Endothelial cell of umbilical vein (primary cell): ENCODE measurements at regions not wholly inside any gene's neighbourhood (a gene's known extent, or its start where the extent isn't known, plus 50 kb on each side); places are given as distances from the start of the nearest gene placed in this dataset.

ENCODE experiments used
- BruUV-seq: library from RNA; stranded (reverse); fragments of 400-500 nt; replicated peaks from 2 replicates; lab custom pipeline; 2021; lab: Mats Ljungman, UMichigan
- CTCF ChIA-PET: fragments of 300-600, 350-600 bp; sonication (Branson Sonifier 250); formaldehyde crosslinking; loops from one replicate; lab custom pipeline; 2021; ENCODE audit warnings: antibody characterized with exemption, inconsistent platforms; lab: Charles Lee
- POLR2A ChIA-PET: fragments of 300-600, 350-600 bp; sonication (Branson Sonifier 250); formaldehyde crosslinking; loops from one replicate; lab custom pipeline; 2021; ENCODE audit warnings: antibody characterized with exemption, inconsistent platforms; lab: Charles Lee
- DNase-seq: peaks from one replicate; pipeline ENCODE4 v3.0.0-alpha.2; 2011; ENCODE audit warnings: low read depth, low spot score
- FAIRE-seq: peaks from 2 replicates; lab custom pipeline; 2011; peaks lifted over from hg19 to GRCh38; lab: Jason Lieb, UNC
- H2AFZ ChIP-seq: 2 replicates; pipeline ENCODE4 v1.6.0; 2012; ENCODE audit warnings: low read depth, low read length, control low read depth, inconsistent platforms
- H3K27ac ChIP-seq: 2 replicates; pipeline ENCODE4 v1.5.1; 2011; ENCODE audit warnings: low read depth, mild to moderate bottlenecking, control low read depth, low read length, moderate library complexity; ENCODE audit not compliant: insufficient read depth
- H3K27me3 ChIP-seq, 2 experiments: 2 replicates each; pipeline versions ENCODE4 v1.6.0 to v1.6.1; 2011; ENCODE audit warnings: low read length in 2 of 2, mixed read lengths in 1 of 2; ENCODE audit not compliant: control insufficient read depth in 2 of 2, insufficient read depth in 2 of 2
- H3K36me3 ChIP-seq, 2 experiments: 2 replicates in 1 of 2; 3 replicates in 1 of 2; pipeline ENCODE4 v1.5.1; 2011; ENCODE audit warnings: low read length in 2 of 2, mild to moderate bottlenecking in 1 of 2, moderate library complexity in 1 of 2; ENCODE audit not compliant: control insufficient read depth in 2 of 2, insufficient read depth in 2 of 2; ENCODE audit errors: extremely low read depth in 1 of 2
- H3K4me1 ChIP-seq: 3 replicates; pipeline ENCODE4 v1.5.1; 2011; ENCODE audit warnings: mild to moderate bottlenecking, low read length; ENCODE audit not compliant: control insufficient read depth, insufficient read depth; ENCODE audit errors: extremely low read depth
- H3K4me2 ChIP-seq: 2 replicates; pipeline ENCODE4 v1.6.1; 2011; ENCODE audit warnings: low read length, control low read depth, mixed read lengths; ENCODE audit not compliant: insufficient read depth
- H3K4me3 ChIP-seq, 3 experiments: fragments of 200-600 bp in 1 of 3; sonication (generic), shearing (Covaris generic) in 1 of 3; replicated peaks in 1 of 3; 2 replicates each; pipeline ENCODE4 v1.5.1; 2011 to 2016; ENCODE audit warnings: control low read depth in 3 of 3, low read length in 3 of 3, mild to moderate bottlenecking in 2 of 3, inconsistent platforms in 1 of 3, low read depth in 1 of 3, moderate library complexity in 1 of 3; ENCODE audit not compliant: insufficient read depth in 1 of 3
- H3K79me2 ChIP-seq: 2 replicates; pipeline ENCODE4 v1.6.0; 2012; ENCODE audit warnings: low read length, inconsistent platforms; ENCODE audit not compliant: control insufficient read depth, insufficient read depth
- H3K9ac ChIP-seq: replicated peaks from 2 replicates; pipeline ENCODE3; 2011; ENCODE audit warnings: low read length, control low read depth; ENCODE audit not compliant: insufficient read depth; ENCODE audit errors: extremely low read depth
- H3K9me1 ChIP-seq: replicated peaks from 3 replicates; pipeline ENCODE4 v1.6.0; 2011; ENCODE audit warnings: mild to moderate bottlenecking, low read length; ENCODE audit not compliant: control insufficient read depth, insufficient read depth; ENCODE audit errors: extremely low read depth
- H3K9me3 ChIP-seq: replicated peaks from 2 replicates; pipeline ENCODE4 v1.5.1; 2012; ENCODE audit warnings: low read length, inconsistent platforms; ENCODE audit not compliant: control insufficient read depth, insufficient read depth
- H4K20me1 ChIP-seq: replicated peaks from 2 replicates; pipeline ENCODE3; 2011; ENCODE audit warnings: mild to moderate bottlenecking, low read length; ENCODE audit not compliant: control insufficient read depth, insufficient read depth; ENCODE audit errors: extremely low read depth
- EZH2 ChIP-seq: IDR thresholded peaks from 2 replicates; pipeline ENCODE4 v1.6.1; 2012; ENCODE audit warnings: borderline replicate concordance, low read depth, mild to moderate bottlenecking, moderate library complexity, low read length, inconsistent platforms; ENCODE audit not compliant: severe bottlenecking
- FOS ChIP-seq: IDR thresholded peaks from 2 replicates; pipeline ENCODE4 v1.6.1; 2011; ENCODE audit warnings: mild to moderate bottlenecking, low read length, moderate library complexity, borderline replicate concordance; ENCODE audit not compliant: insufficient read depth
- GATA2 ChIP-seq: IDR thresholded peaks from 2 replicates; pipeline ENCODE4 v1.7.0; 2011; ENCODE audit warnings: low read depth, mild to moderate bottlenecking, moderate library complexity, mixed read lengths, low read length; ENCODE audit not compliant: insufficient read length, insufficient read depth
- JUN ChIP-seq: IDR thresholded peaks from 2 replicates; pipeline ENCODE4 v1.6.1; 2011; ENCODE audit warnings: borderline replicate concordance, low read depth; ENCODE audit not compliant: insufficient read length, insufficient read depth
- MYC ChIP-seq: IDR thresholded peaks from one replicate; pipeline ENCODE4 v1.6.1; 2011; ENCODE audit warnings: mild to moderate bottlenecking, low read depth, low read length
- POLR2A ChIP-seq: IDR thresholded peaks from 2 replicates; pipeline ENCODE4 v1.6.1; 2012; ENCODE audit warnings: low read depth, mild to moderate bottlenecking, control low read depth, low read length
- POLR2AphosphoS5 ChIP-seq: IDR thresholded peaks from 2 replicates; pipeline ENCODE4 v1.6.1; 2012; ENCODE audit warnings: low read depth, mild to moderate bottlenecking, control low read depth, low read length, moderate library complexity; ENCODE audit not compliant: insufficient read depth
- dilution Hi-C: fragments of 300-500 bp; cut with MboI; formaldehyde crosslinking; loops from one replicate; pipeline ENCODE4 v1.15.0; 2019; ENCODE audit warnings: low sequenced_read_pairs; ENCODE audit not compliant: extremely low pct_ligation_motif_present
- intact Hi-C: fragments of 100-400 bp; cut with micrococcal nuclease; formaldehyde crosslinking; loops from one replicate; pipeline ENCODE4 v1.10.0; 2022
- TF ChIP-seq, protein P1 (sequence below): IDR thresholded peaks from 2 replicates; pipeline ENCODE4 v1.6.1; 2011; ENCODE audit not compliant: insufficient read depth, insufficient read length
- TF ChIP-seq, protein P2 (sequence below), 2 donors: IDR thresholded peaks; 1 replicate in 1 of 2; 2 replicates in 1 of 2; pipeline ENCODE4 v1.5.1; 2011; ENCODE audit warnings: low read length in 2 of 2, mild to moderate bottlenecking in 2 of 2, moderate library complexity in 2 of 2, control low read depth in 1 of 2, inconsistent platforms in 1 of 2, low read depth in 1 of 2; ENCODE audit not compliant: insufficient read depth in 1 of 2; ENCODE audit errors: extremely low read depth in 1 of 2

DNA sequence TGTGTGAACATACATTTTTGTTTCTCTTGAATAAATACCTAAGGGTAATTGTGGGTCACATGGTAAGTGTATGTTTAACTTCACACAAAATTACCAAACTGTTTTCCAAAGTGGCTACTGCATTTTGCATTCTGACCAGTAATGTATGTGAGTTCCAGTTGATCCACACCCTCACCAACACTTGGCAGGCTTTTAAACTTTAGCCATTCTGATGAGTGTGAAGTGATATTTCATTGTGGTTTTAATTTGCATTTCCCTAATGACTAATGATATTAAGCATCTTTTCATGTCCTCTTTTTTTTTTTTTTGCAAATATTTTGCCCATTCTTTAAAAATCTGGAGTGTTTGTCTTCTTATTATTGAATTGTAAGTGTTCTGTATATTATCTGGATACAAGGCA, 53.5 kb upstream of the MAST4 start:
- no TSS peak for BruUV-seq
- H3K36me3 ChIP-seq = no peaks in the 10 kb centered on the region
- H3K79me2 ChIP-seq = no peaks in the 10 kb centered on the region
- no peaks in the 10 kb centered on the region for H4K20me1 ChIP-seq
- dilution Hi-C loops = no loop called here
- H3K4me2 ChIP-seq = no peak overlapping the region
- ChIA-PET POLR2A (no interaction called here), CTCF (no interaction called here)
- intact Hi-C loops = no loop called here
- DNase-seq (no peak), FAIRE-seq (no peak)
- H2AFZ ChIP-seq = no peak overlapping the region
- H3K27ac ChIP-seq = no peak overlapping the region
- H3K4me3 ChIP-seq = no peak overlapping the region
- TF ChIP-seq POLR2AphosphoS5 (no peak), POLR2A (no peak), GATA2 (no peak), MYC (no peak), FOS (no peak), JUN (no peak), EZH2 (no peak)
- TF ChIP-seq, protein P1, sequence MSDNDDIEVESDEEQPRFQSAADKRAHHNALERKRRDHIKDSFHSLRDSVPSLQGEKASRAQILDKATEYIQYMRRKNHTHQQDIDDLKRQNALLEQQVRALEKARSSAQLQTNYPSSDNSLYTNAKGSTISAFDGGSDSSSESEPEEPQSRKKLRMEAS = no peak
- TF ChIP-seq, protein P2, sequence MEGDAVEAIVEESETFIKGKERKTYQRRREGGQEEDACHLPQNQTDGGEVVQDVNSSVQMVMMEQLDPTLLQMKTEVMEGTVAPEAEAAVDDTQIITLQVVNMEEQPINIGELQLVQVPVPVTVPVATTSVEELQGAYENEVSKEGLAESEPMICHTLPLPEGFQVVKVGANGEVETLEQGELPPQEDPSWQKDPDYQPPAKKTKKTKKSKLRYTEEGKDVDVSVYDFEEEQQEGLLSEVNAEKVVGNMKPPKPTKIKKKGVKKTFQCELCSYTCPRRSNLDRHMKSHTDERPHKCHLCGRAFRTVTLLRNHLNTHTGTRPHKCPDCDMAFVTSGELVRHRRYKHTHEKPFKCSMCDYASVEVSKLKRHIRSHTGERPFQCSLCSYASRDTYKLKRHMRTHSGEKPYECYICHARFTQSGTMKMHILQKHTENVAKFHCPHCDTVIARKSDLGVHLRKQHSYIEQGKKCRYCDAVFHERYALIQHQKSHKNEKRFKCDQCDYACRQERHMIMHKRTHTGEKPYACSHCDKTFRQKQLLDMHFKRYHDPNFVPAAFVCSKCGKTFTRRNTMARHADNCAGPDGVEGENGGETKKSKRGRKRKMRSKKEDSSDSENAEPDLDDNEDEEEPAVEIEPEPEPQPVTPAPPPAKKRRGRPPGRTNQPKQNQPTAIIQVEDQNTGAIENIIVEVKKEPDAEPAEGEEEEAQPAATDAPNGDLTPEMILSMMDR (IDR thresholded peaks at IDR 0.05; ENCODE audit: extremely low read depth in 1 of 2, insufficient read depth in 1 of 2, low read depth in 1 of 2, low read length in 2 of 2) = no peak
- no peak overlapping the region for H3K9ac ChIP-seq
- H3K4me1 ChIP-seq = no peaks in the 10 kb centered on the region
- no peaks in the 10 kb centered on the region for H3K9me3 ChIP-seq
- H3K27me3 ChIP-seq = no peaks in the 10 kb centered on the region
- H3K9me1 ChIP-seq = no peaks in the 10 kb centered on the region
